ENCODE measurements at regions not wholly inside any gene's neighbourhood (a gene's known extent, or its start where the extent isn't known, plus 50 kb on each side); places are given as distances from the start of the nearest gene placed in this dataset.

DNA sequence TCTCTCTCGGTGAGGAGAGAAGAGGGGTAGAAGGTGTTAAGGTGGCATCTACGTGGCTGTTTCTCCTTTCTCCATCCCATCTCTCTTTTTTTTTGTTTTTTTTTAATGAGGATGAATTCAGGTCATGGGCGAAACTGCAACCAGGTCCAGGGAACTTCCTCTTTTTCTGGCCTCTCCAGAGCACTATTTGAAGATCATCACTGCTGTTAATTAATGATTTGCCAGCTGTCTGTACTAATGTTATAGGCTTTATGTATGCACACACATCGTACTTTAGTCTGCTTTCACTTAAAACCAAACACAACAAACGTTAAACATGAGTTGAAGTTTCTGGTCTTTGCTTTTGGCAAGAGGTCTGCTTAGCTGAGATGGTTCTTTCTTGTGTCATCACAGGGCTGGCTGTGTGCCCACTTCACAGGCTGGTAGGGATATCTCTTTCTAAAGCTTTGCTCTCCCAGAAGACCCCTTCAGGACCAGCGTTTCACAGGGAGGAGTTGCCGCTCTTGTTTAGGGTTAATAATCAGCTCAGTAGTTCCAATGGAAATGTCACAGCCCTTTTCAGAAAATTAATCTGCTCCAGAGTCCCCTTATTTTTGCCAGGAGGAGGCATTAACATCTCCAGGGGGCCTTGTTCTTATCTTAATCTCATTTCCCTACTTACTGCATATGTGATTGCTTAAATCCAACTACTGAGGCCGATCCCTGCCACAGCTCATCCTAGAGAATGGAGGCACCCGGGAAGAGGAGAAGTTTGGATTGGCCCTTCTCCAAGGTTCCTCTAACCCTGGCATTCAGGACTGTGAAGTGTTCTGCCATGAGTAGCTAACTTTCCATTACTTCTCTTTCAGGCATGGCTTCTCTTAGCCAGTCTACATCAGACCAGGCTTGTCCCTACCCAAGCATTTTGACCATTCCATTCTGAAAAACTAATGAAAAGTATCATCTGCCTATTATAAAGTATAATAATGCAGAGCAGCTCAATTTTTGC is 273.9 kb upstream of the NFE2L3 start:
- TF ChIP-seq POLR2A (IDR thresholded peaks at IDR 0.05), result no peak
- TF ChIP-seq, protein P1, sequence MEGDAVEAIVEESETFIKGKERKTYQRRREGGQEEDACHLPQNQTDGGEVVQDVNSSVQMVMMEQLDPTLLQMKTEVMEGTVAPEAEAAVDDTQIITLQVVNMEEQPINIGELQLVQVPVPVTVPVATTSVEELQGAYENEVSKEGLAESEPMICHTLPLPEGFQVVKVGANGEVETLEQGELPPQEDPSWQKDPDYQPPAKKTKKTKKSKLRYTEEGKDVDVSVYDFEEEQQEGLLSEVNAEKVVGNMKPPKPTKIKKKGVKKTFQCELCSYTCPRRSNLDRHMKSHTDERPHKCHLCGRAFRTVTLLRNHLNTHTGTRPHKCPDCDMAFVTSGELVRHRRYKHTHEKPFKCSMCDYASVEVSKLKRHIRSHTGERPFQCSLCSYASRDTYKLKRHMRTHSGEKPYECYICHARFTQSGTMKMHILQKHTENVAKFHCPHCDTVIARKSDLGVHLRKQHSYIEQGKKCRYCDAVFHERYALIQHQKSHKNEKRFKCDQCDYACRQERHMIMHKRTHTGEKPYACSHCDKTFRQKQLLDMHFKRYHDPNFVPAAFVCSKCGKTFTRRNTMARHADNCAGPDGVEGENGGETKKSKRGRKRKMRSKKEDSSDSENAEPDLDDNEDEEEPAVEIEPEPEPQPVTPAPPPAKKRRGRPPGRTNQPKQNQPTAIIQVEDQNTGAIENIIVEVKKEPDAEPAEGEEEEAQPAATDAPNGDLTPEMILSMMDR (IDR thresholded peaks at IDR 0.05), result no peak

Measured in Peyer's patch (tissue), 4 donors.